C4-2B (cell line): ENCODE measurements at regions not wholly inside any gene's neighbourhood (a gene's known extent, or its start where the extent isn't known, plus 50 kb on each side); places are given as distances from the start of the nearest gene placed in this dataset.

Experiments used
- ZFX ChIP-seq: fragments of 450-650 bp; IDR thresholded peaks from 2 replicates; pipeline ENCODE4 v1.6.1; 2017
- TF ChIP-seq, protein P1 (sequence below): fragments of 450-650 bp; conservative IDR thresholded peaks from 2 replicates; pipeline ENCODE4 v1.5.1; 2017; ENCODE audit warnings: mild to moderate bottlenecking

DNA sequence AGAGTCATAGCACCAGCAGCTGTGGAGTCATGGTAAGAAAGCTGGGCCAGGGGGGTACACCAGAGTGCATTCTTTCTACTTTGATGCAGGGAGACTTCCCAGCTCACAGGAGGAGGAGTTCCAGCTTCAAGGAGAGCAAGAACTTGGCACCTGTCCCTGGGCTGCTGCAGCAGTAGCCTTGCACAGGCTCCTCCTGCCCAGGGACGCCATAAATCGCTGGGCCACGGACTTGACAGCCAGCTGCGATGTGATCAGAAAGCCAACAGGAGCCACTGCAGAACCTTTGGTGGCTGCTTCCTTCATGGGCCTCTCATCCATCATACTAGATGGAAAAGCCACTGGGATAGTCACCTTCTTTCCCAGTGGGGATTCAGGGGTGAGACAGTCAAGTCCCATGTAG is 234.7 kb downstream of the NMUR2 start:
- TF ChIP-seq, protein P1, sequence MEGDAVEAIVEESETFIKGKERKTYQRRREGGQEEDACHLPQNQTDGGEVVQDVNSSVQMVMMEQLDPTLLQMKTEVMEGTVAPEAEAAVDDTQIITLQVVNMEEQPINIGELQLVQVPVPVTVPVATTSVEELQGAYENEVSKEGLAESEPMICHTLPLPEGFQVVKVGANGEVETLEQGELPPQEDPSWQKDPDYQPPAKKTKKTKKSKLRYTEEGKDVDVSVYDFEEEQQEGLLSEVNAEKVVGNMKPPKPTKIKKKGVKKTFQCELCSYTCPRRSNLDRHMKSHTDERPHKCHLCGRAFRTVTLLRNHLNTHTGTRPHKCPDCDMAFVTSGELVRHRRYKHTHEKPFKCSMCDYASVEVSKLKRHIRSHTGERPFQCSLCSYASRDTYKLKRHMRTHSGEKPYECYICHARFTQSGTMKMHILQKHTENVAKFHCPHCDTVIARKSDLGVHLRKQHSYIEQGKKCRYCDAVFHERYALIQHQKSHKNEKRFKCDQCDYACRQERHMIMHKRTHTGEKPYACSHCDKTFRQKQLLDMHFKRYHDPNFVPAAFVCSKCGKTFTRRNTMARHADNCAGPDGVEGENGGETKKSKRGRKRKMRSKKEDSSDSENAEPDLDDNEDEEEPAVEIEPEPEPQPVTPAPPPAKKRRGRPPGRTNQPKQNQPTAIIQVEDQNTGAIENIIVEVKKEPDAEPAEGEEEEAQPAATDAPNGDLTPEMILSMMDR: no peak
- TF ChIP-seq ZFX: no peak
